GM12874 (cell line): ENCODE measurements at regions not wholly inside any gene's neighbourhood (a gene's known extent, or its start where the extent isn't known, plus 50 kb on each side); places are given as distances from the start of the nearest gene placed in this dataset.

ENCODE experiments used
- CTCF ChIP-seq: IDR thresholded peaks from 2 replicates; pipeline ENCODE4 v1.5.1; 2011; ENCODE audit warnings: low read depth, mild to moderate bottlenecking, control low read depth, low read length, moderate library complexity; ENCODE audit not compliant: insufficient read depth

- no peak for TF ChIP-seq CTCF
Measured at GRCh38 chr3:71979175-71979574, 194.2 kb upstream of the PROK2 start.

- TF ChIP-seq CTCF = no peak
Measured at GRCh38 chr3:71978150-71978721, 193.3 kb upstream of the PROK2 start.

DNA sequence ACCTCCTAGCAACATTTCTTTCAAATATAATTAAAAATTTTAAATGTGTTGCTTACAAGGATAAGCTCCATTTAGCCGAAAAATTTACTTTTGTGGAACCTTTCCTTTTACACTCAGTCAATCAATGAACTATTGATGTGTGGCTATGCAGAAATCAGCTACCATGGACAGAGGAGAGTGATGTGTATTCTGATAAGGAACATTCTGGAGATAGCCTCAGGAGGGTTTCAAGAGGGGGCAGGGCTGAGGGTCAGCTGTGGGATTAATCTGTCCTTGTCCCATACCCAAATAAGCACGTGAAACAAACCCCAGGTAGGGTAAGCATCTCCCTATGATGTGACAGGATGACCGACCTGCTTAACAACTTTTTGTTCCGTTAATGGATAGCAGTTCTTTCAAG, 192.6 kb upstream of the PROK2 start:
- no peak for TF ChIP-seq CTCF

- no peak for TF ChIP-seq CTCF
Measured at GRCh38 chr3:71975573-71975972, 190.6 kb upstream of the PROK2 start.

DNA sequence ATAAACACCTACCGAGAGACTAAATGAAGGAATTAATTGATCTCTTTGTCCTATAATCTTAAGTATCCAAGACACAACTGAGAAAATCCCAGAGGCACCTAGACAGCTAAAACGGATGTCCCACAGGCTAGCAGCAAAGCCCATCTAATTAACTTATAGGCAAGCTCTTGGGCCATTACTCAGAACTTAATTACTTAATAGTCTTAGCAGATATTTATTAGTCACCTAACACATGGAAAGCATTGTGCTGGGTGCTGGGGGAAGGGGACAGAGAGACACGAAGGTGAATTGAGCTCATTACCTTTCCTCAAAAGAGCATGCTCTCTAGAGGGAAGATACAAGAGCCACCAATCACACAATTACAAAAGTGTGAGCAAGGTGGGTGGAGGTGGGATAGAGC, 189.8 kb upstream of the PROK2 start:
- no peak for TF ChIP-seq CTCF

GRCh38 chr3:71973274-71974030, 188.5 kb upstream of the PROK2 start:
- TF ChIP-seq CTCF = no peak

GRCh38 chr3:71972031-71972430, 187.1 kb upstream of the PROK2 start:
- TF ChIP-seq CTCF = no peak
